GM19468 (cell line): ENCODE measurements at regions not wholly inside any gene's neighbourhood (a gene's known extent, or its start where the extent isn't known, plus 50 kb on each side); places are given as distances from the start of the nearest gene placed in this dataset.

Experiments
- ATAC-seq: cut with Tn5 transposase; IDR thresholded peaks from one replicate; pipeline ENCODE4 v1.9.1; 2021; ENCODE audit warnings: mild to moderate bottlenecking, moderate library complexity, moderate number of reproducible peaks; ENCODE audit not compliant: unreplicated experiment; ENCODE audit errors: extremely low read depth

DNA sequence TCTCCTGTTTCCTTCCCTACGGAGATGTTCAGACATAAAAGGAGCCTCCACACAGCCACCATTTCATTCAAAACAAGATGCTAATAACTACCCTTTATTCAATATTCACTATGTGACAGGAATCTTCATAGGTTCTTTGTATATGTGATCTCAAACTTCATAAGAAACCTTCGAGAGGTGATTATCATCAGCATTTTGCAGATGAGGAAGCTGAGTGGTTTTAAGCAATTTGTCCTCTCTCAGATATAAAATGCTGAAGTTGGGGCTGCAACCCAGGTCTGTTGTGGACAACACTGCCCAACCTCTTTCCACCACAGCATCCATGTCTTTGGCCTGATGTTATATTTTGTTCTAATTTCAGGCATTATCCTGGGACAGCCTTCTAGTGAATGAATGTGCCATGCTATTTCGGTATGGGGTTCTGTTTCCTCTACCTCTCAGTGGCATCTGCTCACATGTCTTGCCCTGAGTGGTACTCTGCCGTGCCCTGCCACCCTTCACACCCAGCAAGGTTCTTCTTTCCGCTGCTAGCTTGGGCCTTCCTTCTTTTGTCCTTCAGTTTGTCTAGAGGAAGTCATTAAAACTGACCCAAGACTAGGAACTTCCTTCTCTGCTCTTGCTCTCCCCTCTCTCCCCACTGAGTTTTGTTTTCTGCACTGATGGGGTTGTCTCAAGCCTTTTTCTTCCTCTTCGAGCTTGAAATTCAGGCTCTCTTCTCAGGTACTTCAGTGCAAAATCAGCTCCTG lies 300.9 kb upstream of the PRDM1 start:
- ATAC-seq: no peak

DNA sequence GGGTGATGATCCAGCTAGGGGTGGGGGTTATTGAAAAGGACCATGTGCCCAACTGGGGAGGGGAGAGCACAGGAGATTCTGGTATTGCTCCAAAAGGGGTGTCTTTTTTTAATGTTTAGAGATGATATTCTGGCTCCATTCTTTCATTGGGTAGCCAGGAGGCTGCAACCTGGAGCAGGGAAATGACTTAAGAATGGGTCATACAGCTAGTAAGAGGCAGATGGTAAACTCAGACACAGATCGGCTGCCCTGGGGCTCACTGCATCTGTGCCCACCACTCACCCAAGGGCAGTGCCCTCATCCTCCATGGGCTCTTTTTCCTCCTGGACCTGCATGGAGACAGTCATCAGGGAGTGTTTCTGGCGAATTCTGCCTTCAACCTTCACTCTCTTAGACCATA lies 302.0 kb upstream of the PRDM1 start:
- no peak for ATAC-seq

DNA sequence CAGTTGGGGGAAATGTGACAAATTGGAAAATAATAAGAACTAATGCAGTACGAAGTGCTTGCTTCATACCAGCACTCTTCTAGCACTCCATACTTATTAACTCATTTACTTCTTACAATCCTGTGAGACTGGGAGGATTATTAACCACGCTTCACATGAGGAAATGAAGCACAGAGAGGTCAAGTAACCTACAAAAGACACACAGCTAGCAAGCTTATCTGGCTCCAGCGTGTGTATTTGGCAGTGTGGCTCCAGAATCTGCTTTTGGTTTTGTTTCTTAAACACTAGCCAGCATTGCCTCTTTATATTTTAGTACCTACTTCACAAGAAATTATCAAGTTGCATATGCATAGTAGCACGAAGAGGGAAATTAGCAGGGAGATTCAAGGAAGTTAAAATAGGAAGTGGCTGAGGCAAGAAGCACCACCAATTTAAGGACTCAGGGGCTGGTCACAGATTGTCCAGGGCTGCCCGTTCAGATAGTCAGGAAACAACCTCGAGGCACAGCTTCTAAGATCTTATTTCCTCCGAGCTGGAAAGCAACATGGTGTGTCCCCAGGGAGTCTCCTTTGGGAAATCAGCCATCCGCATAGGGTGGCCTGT lies 302.7 kb upstream of the PRDM1 start:
- ATAC-seq: no peak

DNA sequence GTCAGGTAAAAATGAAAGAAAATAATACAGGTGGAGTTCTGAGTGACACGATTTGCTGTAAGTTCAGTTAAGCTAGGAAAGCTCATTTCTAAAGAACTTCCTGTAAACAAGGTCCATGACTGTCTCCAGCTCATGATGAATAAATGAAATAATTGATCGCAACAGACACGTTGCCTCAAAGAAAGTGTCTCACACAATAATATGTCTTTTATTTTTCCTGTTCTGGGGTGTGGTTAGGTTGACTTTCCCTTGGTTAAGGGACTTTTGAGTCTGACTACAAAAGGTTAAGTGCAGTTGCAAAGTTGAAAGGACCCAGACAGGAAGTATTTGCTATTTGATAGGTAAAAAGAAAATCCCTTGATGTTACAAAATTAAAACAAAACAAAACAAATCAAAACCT lies 304.2 kb upstream of the PRDM1 start:
- ATAC-seq: no peak

DNA sequence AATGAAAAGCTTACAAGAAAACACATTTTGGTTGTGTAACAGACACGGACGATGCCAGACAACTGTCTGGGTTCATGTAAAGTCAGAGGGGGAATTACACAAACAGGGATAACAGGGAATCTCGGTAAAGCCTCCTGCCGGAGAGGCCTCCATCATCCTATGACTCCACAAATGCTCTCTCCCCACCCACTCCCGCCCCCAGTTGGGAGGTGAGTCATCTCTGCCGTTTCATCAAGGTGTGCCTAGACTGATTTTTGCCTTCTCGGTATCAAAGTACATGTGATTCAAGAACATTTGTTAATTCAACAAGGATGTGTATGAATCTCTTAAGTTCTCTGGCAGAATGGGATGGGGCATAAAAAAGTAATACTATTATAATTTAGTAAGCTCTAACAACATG lies 304.9 kb upstream of the PRDM1 start:
- no peak for ATAC-seq

DNA sequence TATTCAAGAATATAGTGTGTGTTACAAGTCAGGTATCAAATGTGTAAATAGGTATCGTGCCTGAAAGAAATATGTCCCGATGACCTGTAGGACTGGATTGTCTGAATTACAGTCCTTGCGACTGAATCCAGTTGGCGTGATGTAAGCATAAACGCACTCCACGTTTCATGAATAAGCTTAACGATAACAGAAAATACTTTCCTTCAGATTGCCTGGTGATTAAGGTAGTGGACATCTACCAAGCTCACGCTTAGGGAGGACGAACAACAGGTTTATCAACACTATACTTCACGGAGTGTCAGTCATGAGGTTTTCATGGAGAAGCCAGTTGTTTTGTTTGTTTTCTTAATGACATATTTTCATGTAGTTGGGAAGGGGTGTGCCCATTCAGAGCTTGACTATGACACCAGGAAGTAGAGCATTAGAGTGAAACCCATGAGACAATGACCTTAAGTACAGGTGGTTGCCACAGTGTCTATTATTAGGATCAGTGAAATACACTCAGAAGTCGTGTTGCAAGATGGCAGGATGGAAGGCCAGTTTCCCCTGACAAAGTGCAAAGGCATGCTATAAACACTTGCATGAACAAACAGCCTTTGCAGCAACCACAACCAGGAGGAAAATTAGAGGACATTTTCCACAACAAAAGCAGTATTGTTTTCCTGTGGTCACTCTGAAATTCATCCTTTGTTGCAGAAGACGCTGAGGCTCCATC lies 305.8 kb upstream of the PRDM1 start:
- peak; percentile 64 for ATAC-seq

DNA sequence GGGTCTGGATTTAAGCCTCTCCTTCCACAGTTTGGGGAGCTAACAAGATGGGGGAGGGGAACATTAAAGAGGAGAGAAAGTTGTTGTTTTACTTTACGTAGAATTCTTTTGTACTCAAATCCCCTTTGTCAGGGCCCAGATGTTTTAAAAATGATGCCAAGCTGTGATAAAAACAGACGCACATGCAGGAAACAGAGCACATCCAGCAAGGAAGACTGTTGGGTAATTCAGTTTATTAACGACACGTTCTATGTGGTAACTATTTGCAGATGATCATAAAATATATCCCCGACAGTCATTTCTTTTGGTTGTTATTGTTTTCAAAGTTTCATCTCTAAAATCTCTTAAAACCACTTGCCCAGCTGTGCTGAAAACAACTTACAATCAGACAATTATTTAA lies 307.0 kb upstream of the PRDM1 start:
- ATAC-seq: no peak

DNA sequence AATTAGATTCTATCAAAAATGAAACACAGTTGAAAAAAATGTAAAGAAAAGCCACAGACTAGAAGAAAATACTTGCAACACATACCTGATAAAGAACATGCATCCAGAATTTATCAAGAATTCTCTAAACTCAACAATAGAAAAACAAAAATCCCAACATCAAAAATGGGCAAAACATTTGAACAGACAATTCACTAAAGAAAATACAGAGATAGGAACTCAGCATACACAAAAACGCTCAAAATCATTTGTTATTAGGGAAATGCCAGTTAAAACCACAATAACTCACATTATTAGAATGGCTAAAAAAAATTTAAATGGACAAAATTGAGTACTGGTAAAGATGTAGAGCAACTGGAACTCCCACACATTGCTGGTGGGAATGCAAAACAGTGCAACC lies 311.0 kb upstream of the PRDM1 start:
- ATAC-seq: no peak

DNA sequence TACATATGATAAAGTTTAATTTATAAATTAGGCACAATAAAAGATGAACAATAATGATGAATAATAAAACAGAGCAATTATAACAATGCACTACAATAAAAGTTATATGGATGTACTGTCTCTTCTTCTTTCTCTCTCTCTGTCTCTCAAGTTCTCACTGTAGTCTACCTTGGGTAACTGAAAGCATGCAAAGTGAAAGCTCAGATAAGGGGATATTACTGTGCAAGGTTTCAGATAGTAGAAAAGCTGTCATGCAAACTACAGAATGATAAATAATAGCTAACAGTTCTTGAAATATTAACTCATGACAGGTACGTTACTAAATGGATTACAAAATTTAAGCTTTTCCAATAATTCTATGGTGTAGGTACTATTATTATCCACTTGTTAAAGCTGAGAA lies 311.9 kb upstream of the PRDM1 start:
- ATAC-seq: peak; percentile 62

DNA sequence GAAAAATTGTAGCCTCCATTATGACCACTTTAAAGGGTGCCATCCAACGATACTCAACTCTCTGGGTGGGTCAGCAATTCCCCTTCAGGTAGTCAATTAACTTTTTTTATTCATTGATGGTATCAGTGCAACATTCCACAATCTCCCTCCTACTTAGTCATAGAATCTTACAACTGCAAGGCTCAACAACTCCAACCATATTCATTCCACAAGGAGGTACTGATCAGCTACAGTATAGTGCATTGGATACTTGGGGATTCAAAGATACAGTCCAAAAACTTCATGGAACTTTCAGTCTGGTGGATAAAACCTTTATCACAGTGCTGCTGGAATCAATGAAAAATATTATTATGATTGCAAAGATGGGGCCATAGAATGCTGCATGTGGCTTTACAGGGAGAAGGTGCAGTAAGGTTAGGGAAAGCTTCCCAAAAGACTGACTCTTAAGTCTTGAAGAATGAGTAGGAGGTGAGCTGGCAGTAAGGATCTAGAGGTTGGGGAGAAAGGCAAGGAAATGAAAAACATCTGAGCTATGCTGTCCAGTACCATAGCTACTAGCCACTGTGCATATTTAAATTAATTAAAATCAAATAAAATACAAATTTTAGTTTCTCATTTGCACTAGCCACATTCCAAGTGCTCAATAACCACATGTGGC lies 314.7 kb upstream of the PRDM1 start:
- no peak for ATAC-seq

DNA sequence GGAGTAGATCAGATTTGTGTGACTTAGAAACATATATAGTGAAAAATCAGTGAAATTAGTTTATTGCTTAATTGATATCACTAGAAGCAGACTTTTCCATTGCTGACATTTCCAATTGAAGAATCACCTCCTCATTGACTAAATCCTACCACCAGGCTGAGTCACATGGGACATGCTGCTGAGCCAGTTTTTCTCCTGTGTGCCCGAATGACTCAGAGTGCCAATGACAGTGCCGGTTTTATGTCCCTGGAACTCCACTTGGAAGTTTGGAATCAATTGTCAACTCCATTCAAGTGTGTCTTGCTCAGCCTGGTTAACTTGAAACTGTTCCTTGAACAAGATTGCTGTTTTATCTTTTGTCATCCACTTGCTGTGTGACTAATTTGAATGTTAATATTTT lies 316.1 kb upstream of the PRDM1 start:
- no peak for ATAC-seq

DNA sequence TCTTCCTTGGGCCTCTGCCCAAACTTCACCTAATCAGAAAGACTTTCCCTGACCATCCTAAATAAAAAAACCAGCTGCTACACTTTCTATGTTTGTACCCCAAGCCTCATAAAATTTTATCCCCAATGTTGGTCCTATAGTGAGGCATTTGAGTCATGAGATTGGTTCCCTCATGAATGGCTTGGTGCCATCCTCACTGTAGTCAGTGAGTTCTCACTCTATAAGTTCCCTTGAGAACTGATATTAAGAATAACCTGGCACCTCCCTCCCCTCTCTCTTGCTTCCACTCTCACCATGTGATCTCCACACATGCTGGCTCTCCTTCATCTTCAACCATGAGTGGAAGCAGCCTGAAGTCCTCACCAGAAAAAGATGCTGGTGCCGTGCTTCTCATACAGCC lies 316.9 kb upstream of the PRDM1 start:
- no peak for ATAC-seq

DNA sequence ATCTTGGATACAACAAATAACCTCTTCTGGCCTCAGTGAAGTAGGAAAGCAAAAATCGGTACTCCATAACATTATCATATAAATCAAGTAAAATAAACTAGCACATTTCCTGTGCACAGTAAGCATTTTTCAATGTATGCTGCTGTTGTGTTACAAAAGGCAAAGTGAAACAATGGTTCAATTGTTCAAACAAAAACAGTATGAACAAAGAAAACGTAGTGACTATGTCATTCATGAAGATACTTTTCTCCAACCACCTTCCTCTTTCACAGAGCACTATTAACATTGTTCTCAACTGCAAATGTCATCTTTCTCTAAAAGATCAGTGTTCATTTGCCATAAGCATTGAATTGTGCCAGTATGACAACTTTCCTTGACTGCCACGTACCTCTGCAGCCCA lies 318.6 kb upstream of the PRDM1 start:
- ATAC-seq: no peak

DNA sequence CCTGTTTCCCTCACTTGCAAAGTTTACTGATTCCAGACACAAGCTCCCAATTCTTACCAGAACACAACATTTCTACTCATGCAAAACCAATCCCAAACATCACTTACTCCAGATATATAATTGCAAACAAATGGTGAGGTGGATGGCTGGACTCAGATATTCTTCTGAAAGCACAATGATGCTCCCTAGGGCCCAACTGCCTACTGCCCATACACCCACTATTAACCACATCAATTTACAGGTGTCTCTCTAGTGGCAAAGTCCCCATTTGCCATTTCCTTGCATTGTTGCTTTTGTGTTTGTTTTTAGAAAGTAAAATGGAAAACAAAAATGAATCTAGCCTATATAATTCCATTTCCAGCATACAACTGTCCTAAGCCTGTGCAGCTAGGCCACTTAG lies 320.9 kb upstream of the PRDM1 start:
- ATAC-seq: no peak

DNA sequence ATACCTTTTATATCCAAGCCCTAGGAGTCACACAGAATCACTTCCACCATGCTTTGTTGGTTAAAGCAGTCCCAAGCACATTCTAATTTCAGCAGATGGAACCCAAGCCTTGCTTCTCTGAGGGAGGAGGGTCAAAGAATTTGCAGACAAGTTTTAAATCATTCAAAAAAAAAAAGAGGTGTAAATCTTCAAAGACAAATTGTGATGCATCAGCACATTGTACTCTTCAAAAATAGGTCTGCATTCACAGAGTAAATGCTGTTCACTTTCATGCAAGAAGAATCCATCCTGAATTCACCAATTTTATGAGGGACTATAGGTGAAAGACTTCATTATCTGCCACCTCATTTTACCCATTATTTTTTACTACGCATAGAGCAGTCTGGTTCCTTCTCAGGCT lies 321.8 kb upstream of the PRDM1 start:
- no peak for ATAC-seq

DNA sequence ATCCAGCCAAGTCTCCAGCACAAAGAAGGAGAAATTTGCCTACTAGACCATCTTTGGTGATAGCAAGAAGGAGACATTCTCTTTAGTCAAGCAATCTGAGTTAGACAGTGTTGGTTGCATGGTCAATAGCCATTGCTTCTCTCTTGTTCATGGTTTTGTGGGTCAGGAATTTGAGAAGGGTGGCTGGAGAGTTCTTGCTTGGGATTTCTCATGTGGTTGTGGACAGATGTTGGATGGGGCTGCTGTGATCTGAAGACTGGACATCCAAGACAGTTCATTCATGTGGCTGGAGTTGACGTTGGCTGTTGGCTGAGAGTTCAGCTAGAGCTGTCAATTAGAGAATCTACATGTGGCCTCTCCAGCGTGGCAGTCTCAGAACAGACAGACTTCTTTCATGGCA lies 322.3 kb upstream of the PRDM1 start:
- no peak for ATAC-seq

DNA sequence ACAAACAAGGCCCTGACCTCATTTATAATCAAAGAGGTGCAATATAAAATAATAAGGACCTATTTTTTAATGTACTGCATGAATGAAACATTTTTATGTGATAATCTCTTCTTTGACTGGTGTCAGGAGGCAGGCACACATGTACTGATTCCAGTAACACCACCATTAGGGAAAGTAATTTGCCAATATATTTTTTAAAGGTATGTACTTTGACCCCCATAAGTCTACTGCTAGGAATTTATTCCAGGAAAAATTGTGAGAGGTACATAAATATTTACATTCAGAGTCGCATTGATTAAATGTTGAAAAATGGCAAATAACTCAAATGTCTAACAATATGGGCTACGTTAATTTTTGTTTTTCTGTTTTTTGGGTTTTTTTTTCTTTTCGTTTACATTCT lies 325.4 kb upstream of the PRDM1 start:
- ATAC-seq: no peak

DNA sequence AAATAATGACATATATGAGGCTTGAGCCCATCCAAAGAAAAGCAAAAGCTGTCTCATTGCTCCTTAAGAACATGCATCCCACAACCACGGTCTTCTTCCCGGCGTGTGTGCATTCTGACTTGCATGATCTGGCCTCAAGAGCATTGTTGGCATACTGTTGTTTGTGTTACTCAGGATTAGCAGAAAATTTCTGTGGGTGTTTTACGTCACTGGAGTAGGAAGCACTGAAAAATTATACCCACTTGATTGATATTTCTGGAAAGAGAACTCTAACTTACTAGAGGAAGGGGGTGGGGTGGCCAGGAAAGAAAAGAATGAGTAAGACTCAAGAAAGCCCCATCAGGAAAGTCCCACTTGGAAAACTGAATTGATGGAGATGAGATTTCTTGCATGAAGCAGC lies 326.2 kb upstream of the PRDM1 start:
- no peak for ATAC-seq

DNA sequence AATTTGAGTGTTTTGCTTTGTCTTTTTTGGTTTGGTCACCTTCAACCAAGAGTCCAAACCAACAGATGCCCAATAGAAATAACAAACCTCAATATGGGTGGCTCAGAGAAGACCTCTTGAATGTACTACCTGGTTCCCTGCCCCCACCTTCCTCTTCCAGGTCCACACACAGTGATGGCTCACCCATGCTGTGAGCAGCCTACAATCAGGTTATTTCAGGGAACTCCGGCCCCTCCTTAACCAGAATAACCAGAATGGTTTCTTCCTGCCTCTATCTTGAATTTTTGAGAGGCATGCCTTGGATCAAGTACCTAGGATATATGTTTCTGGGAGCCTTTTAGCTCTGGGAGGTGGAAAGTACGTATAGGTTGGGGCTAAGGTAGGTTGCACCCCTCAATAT lies 327.1 kb upstream of the PRDM1 start:
- ATAC-seq: no peak

DNA sequence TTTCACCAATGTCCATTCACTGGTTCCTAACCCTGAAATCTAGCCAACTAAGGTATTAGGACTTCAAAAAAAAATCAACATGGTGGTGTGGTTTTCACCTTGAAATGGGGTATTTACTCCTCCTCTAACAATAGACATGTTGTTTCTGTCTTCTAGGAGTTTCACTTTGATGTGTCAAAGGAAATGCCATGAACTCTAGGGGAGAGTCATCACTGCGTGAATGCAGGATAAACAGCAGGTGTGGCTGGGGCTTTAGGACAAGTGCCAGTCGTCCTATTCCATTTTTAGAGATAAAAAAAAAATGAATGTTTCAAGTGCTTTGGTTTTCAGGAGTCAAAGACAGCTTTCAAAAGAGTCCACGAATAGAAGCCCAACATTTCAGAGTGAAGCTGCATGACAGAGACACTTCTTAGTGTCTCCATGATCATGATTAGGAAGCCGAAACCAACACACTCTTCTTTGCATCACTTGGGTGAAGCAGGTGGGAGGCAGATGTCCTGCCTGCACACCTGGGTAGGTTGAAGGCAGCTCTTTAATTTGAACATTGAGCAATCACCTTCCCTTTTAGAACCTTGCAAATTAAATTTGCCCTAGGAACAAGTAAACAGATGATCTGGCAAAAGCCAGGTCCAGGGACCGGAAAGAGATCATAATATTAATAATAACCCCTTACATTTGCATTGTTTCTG lies 328.5 kb upstream of the PRDM1 start:
- peak; percentile 82 for ATAC-seq

DNA sequence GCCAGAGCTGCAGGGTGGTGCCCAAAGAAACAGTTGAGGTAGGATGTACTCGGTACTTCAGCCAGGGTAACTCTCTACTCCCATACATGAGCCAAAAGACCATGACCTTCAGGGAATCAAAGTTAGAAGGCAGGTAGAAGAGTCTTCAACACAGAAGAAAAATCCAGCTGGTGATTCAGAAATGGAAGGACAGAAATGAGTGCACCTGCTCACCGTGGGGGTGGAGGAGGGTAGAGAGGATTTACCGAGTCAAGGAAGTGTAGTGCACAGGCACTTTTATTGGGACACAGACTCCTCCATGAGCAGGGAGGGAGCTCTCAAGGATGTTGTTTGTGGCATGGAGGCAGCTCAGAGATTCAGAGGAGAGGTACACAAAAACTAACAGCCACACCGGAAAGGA lies 330.3 kb upstream of the PRDM1 start:
- ATAC-seq: no peak
